ENCODE measurements at regions not wholly inside any gene's neighbourhood (a gene's known extent, or its start where the extent isn't known, plus 50 kb on each side); places are given as distances from the start of the nearest gene placed in this dataset.

DNA sequence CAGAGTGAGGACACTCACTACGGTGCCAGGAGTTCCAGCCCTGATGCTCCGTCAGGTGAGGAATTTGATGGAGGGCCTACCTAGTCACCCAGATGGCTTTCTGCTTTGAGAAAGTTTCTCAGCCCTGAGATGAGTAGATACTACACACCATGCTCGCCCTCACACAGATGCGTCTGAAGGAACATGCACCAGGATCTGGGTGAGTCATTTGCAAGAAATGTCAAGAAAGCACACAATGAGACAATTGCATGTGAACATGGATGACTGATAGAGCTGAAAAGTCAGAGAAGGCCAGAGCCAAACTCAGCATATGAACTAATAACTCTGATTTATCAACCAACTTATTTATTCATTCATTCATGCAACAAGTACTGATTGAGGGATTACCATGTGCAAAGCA, 483.9 kb downstream of the OMA1 start:
- Histone ChIP-seq H3K27me3 (ENCODE audit: insufficient read depth, low read depth) (peaks cover 11% of the 10 kb centered on the region), H3K4me3 (no peak overlapping the region), H2AFZ (no peak overlapping the region), H3K79me2 (ENCODE audit: low read depth) (no peaks in the 10 kb centered on the region), H3K36me3 (ENCODE audit: low read depth) (no peaks in the 10 kb centered on the region), H3K9me2 (ENCODE audit: insufficient read depth) (no peaks in the 10 kb centered on the region), H3K4me1 (replicated peaks; ENCODE audit: insufficient read depth) (no peaks in the 10 kb centered on the region), H3K4me2 (no peak overlapping the region), H3K27ac (no peak overlapping the region), H4K20me1 (ENCODE audit: insufficient read depth) (no peaks in the 10 kb centered on the region), H3F3A (ENCODE audit: insufficient read depth, low read depth) (no peaks in the 10 kb centered on the region), H3K9me3 (ENCODE audit: insufficient read depth, low read depth) (no peaks in the 10 kb centered on the region)
- ChIA-PET POLR2A (ENCODE audit: unreplicated experiment) (no interaction called here), CTCF (no interaction called here)
- TF ChIP-seq EZH2 (IDR thresholded peaks at IDR 0.05; ENCODE audit: low read depth), result no peak
- TF ChIP-seq, protein P1, sequence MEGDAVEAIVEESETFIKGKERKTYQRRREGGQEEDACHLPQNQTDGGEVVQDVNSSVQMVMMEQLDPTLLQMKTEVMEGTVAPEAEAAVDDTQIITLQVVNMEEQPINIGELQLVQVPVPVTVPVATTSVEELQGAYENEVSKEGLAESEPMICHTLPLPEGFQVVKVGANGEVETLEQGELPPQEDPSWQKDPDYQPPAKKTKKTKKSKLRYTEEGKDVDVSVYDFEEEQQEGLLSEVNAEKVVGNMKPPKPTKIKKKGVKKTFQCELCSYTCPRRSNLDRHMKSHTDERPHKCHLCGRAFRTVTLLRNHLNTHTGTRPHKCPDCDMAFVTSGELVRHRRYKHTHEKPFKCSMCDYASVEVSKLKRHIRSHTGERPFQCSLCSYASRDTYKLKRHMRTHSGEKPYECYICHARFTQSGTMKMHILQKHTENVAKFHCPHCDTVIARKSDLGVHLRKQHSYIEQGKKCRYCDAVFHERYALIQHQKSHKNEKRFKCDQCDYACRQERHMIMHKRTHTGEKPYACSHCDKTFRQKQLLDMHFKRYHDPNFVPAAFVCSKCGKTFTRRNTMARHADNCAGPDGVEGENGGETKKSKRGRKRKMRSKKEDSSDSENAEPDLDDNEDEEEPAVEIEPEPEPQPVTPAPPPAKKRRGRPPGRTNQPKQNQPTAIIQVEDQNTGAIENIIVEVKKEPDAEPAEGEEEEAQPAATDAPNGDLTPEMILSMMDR (conservative IDR thresholded peaks at IDR 0.05), result no peak
- no peak for DNase-seq
- no TSS peak for BruUV-seq (replicated peaks)
- intact Hi-C loops (cut with micrococcal nuclease; ENCODE audit: unreplicated experiment), result no loop called here

- ChIA-PET POLR2A (ENCODE audit: unreplicated experiment) (no interaction called here), CTCF (no interaction called here)
- H4K20me1 ChIP-seq (ENCODE audit: insufficient read depth), result no peaks in the 10 kb centered on the region
- no peaks in the 10 kb centered on the region for H3F3A ChIP-seq (ENCODE audit: insufficient read depth, low read depth)
- no peaks in the 10 kb centered on the region for H3K36me3 ChIP-seq (ENCODE audit: low read depth)
- no peaks in the 10 kb centered on the region for H3K9me2 ChIP-seq (ENCODE audit: insufficient read depth)
- H2AFZ ChIP-seq, result no peak overlapping the region
- BruUV-seq (replicated peaks), result no TSS peak
- H3K9me3 ChIP-seq (ENCODE audit: insufficient read depth, low read depth), result no peaks in the 10 kb centered on the region
- H3K4me1 ChIP-seq (replicated peaks; ENCODE audit: insufficient read depth), result no peaks in the 10 kb centered on the region
- no peak overlapping the region for H3K4me2 ChIP-seq
- TF ChIP-seq, protein P1 (conservative IDR thresholded peaks at IDR 0.05), result no peak
- no peak overlapping the region for H3K4me3 ChIP-seq
- intact Hi-C loops (cut with micrococcal nuclease; ENCODE audit: unreplicated experiment), result no loop called here
- H3K79me2 ChIP-seq (ENCODE audit: low read depth), result no peaks in the 10 kb centered on the region
- no peak for DNase-seq
- H3K27ac ChIP-seq, result no peak overlapping the region
- peaks cover 11% of the 10 kb centered on the region for H3K27me3 ChIP-seq (ENCODE audit: insufficient read depth, low read depth)
These were observed 485.9 kb downstream of the OMA1 start for GRCh38 chr1:58060559-58061170.

GRCh38 chr1:58059789-58060188, 486.7 kb downstream of the OMA1 start:
- TF ChIP-seq, protein P1 (conservative IDR thresholded peaks at IDR 0.05), result no peak
- no peak for TF ChIP-seq EZH2 (IDR thresholded peaks at IDR 0.05; ENCODE audit: low read depth)
- Histone ChIP-seq H4K20me1 (ENCODE audit: insufficient read depth) (no peaks in the 10 kb centered on the region), H3K79me2 (ENCODE audit: low read depth) (no peaks in the 10 kb centered on the region), H3K27ac (no peak overlapping the region), H3K36me3 (ENCODE audit: low read depth) (no peaks in the 10 kb centered on the region), H3K9me2 (ENCODE audit: insufficient read depth) (no peaks in the 10 kb centered on the region), H2AFZ (no peak overlapping the region), H3K27me3 (ENCODE audit: insufficient read depth, low read depth) (peaks cover 11% of the 10 kb centered on the region), H3K4me2 (no peak overlapping the region), H3K4me1 (replicated peaks; ENCODE audit: insufficient read depth) (no peaks in the 10 kb centered on the region), H3K9me3 (ENCODE audit: insufficient read depth, low read depth) (no peaks in the 10 kb centered on the region), H3K4me3 (no peak overlapping the region), H3F3A (ENCODE audit: insufficient read depth, low read depth) (no peaks in the 10 kb centered on the region)
- intact Hi-C loops (cut with micrococcal nuclease; ENCODE audit: unreplicated experiment), result no loop called here
- DNase-seq, result no peak
- ChIA-PET CTCF (no interaction called here), POLR2A (ENCODE audit: unreplicated experiment) (no interaction called here)
- BruUV-seq (replicated peaks), result no TSS peak

Measured in PC-9 (cell line).